ENCODE measurements at regions not wholly inside any gene's neighbourhood (a gene's known extent, or its start where the extent isn't known, plus 50 kb on each side); places are given as distances from the start of the nearest gene placed in this dataset.

- no peak overlapping the region for H3K27ac ChIP-seq (ENCODE audit: low read depth, low read length, poor library complexity, severe bottlenecking)
- POLR2A ChIA-PET (ENCODE audit: low non-redundant PET), result no interaction called here
These were observed 552.6 kb upstream of the GJE1 start for GRCh38 chr6:141580131-141580530.

GRCh38 chr6:141576751-141577150 lies 556.0 kb upstream of the GJE1 start:
- TF ChIP-seq CTCF (conservative IDR thresholded peaks at IDR 0.05; ENCODE audit: low read depth, low read length) (no peak), EZH2 (IDR thresholded peaks at IDR 0.05; ENCODE audit: borderline replicate concordance, low read depth, low read length, poor library complexity, severe bottlenecking) (no peak)
- no peaks in the 10 kb centered on the region for H3K9me3 ChIP-seq (ENCODE audit: low read depth, low read length, poor library complexity, severe bottlenecking)
- no peaks in the 10 kb centered on the region for H3K27me3 ChIP-seq (replicated peaks; ENCODE audit: insufficient read depth, low read depth, low read length, poor library complexity)
- BruUV-seq (replicated peaks), result no TSS peak
- no peak for DNase-seq (ENCODE audit: low spot score)
- H3K4me3 ChIP-seq (ENCODE audit: low read depth, low read length, poor library complexity, severe bottlenecking), result no peak overlapping the region
- CTCF ChIA-PET, result no interaction called here
- H3K36me3 ChIP-seq (ENCODE audit: insufficient read depth, low read length, poor library complexity, severe bottlenecking), result no peaks in the 10 kb centered on the region
- POLR2A ChIA-PET (ENCODE audit: low non-redundant PET), result no interaction called here
- no peak overlapping the region for H3K27ac ChIP-seq (ENCODE audit: low read depth, low read length, poor library complexity, severe bottlenecking)
- no peaks in the 10 kb centered on the region for H3K4me1 ChIP-seq (ENCODE audit: insufficient read depth, low read length, poor library complexity, severe bottlenecking)
- intact Hi-C loops (cut with micrococcal nuclease; ENCODE audit: unreplicated experiment), result no loop called here

More at GRCh38 chr6:141580131-141580530, 552.6 kb upstream of the GJE1 start:
- Histone ChIP-seq H3K4me3 (ENCODE audit: low read depth, low read length, poor library complexity, severe bottlenecking) (no peak overlapping the region), H3K9me3 (ENCODE audit: low read depth, low read length, poor library complexity, severe bottlenecking) (no peaks in the 10 kb centered on the region), H3K27me3 (replicated peaks; ENCODE audit: insufficient read depth, low read depth, low read length, poor library complexity) (no peaks in the 10 kb centered on the region), H3K4me1 (ENCODE audit: insufficient read depth, low read length, poor library complexity, severe bottlenecking) (no peaks in the 10 kb centered on the region), H3K36me3 (ENCODE audit: insufficient read depth, low read length, poor library complexity, severe bottlenecking) (no peaks in the 10 kb centered on the region)
- intact Hi-C loops (cut with micrococcal nuclease; ENCODE audit: unreplicated experiment), result no loop called here
- no TSS peak for BruUV-seq (replicated peaks)
- CTCF ChIA-PET, result no interaction called here
- TF ChIP-seq CTCF (conservative IDR thresholded peaks at IDR 0.05; ENCODE audit: low read depth, low read length) (no peak), EZH2 (IDR thresholded peaks at IDR 0.05; ENCODE audit: borderline replicate concordance, low read depth, low read length, poor library complexity, severe bottlenecking) (no peak)
- no peak for DNase-seq (ENCODE audit: low spot score)

GRCh38 chr6:141562851-141563763 lies 569.6 kb upstream of the GJE1 start:
- ChIA-PET CTCF (interaction anchor here (0.6 to 0.7 kb wide), 2 partner anchors 18 to 161 kb away, joined by 10 to 11 read pairs; no protein-coding TSS in a partner anchor), POLR2A (ENCODE audit: low non-redundant PET) (interaction anchor here (0.7 kb wide), 1 partner anchor 1692 kb away, joined by 8 read pairs; no protein-coding TSS in a partner anchor)
- TF ChIP-seq CTCF (conservative IDR thresholded peaks at IDR 0.05; ENCODE audit: low read depth, low read length) (peak; percentile 92), EZH2 (IDR thresholded peaks at IDR 0.05; ENCODE audit: borderline replicate concordance, low read depth, low read length, poor library complexity, severe bottlenecking) (no peak)
- TSS peak; percentile 81 for BruUV-seq (replicated peaks)
- peak overlapping the region; percentile 87 for H3K27ac ChIP-seq (ENCODE audit: low read depth, low read length, poor library complexity, severe bottlenecking)
- H3K9me3 ChIP-seq (ENCODE audit: low read depth, low read length, poor library complexity, severe bottlenecking), result no peaks in the 10 kb centered on the region
- H3K4me1 ChIP-seq (ENCODE audit: insufficient read depth, low read length, poor library complexity, severe bottlenecking), result peaks cover 36% of the 10 kb centered on the region
- H3K4me3 ChIP-seq (ENCODE audit: low read depth, low read length, poor library complexity, severe bottlenecking), result peak overlapping the region; percentile 6
- H3K36me3 ChIP-seq (ENCODE audit: insufficient read depth, low read length, poor library complexity, severe bottlenecking), result no peaks in the 10 kb centered on the region
- no peaks in the 10 kb centered on the region for H3K27me3 ChIP-seq (replicated peaks; ENCODE audit: insufficient read depth, low read depth, low read length, poor library complexity)
- intact Hi-C loops (cut with micrococcal nuclease; ENCODE audit: unreplicated experiment), result loop anchor here (1.0 to 10.0 kb wide), 9 partner anchors 72 to 1690 kb away; no protein-coding TSS in a partner anchor
- DNase-seq (ENCODE audit: low spot score), result peak; percentile 93

Measured in A673 (cell line).